ENCODE measurements at regions not wholly inside any gene's neighbourhood (a gene's known extent, or its start where the extent isn't known, plus 50 kb on each side); places are given as distances from the start of the nearest gene placed in this dataset.
"Not testable (repeated sequence)": the region's sequence is repeated elsewhere in the genome, so short reads cannot be mapped to it uniquely, and the experiment has no call there.

DNA sequence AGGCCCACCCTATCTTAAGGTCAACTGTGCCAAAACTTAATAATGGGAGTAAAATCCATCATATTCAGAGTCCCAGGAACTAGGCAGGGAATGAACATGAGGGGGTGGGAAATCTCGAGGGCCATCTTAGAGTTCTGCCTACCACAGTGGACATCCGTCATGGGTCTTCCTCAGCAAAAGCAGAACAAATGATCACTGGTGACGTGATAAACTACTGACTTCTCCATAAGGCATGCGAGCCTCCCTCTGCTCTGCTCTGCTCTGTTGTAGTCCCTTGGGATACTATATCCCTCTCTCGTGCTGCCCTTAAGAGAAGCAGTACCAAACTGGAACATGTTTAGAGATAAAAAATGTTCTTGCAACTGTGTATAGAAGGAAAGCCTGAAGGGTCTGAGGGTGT, 603.8 kb downstream of the TTLL7 start:
- not testable (repeated sequence) for DNase-seq (ENCODE audit: low read depth in 2 of 2)

DNA sequence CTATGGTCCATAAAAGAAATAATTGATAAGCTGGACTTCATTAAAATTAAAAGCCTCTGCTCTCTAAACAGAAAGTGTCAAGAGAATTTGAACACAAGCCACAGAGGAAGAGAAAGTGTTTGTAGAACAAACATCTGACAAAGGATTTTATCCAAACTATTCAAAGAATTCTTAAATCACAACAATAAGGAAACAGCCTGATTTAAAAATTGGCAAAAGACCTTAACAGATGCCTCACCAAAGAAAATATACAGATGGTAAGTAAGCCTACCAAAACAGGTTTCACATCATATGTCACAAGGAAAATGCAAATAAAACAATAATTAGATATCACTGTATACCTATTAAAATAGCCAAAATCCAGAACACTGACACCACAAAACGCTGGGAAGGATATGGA, 612.0 kb downstream of the TTLL7 start:
- DNase-seq (ENCODE audit: low read depth in 2 of 2) = not testable (repeated sequence)

DNA sequence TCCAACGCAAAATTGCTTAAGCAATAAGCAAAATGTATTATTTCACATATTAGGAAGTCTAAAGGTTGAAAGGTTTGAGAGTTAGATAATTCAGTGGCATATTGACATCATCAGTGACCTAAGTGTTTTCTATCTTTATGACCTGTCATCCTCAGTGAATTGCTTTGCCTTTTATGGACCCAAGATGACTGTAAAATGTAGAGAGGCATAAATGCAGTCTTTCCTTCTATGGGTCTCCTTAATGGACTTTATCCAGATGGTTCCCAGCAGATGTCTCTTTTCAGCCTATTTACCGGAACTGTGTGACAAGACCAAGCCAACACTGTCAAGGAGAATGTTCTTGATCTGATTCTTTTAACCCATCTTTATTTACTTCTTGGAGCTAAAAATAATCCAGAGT, 615.8 kb downstream of the TTLL7 start:
- not testable (repeated sequence) for DNase-seq (ENCODE audit: low read depth in 2 of 2)

DNA sequence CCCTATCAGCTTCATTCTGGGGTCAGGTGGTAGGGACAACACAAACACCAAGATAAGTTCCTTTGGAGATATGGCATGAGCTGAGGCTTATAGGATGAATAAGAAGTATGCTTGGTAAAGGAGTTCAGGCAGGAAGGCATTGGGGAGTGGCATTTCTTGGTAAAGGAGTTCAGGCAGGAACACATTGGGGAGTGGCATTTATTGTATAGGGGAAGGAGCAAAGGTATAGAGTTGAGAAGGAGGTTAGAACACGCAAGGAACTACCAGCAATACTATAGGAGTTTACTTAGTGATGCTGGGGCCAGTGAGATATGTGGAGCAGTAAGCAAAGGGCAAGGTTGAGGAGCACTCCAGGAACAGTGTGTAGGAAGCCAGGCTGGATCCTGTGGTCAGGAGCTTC, 625.9 kb downstream of the TTLL7 start:
- not testable (repeated sequence) for DNase-seq (ENCODE audit: low read depth in 2 of 2)

DNA sequence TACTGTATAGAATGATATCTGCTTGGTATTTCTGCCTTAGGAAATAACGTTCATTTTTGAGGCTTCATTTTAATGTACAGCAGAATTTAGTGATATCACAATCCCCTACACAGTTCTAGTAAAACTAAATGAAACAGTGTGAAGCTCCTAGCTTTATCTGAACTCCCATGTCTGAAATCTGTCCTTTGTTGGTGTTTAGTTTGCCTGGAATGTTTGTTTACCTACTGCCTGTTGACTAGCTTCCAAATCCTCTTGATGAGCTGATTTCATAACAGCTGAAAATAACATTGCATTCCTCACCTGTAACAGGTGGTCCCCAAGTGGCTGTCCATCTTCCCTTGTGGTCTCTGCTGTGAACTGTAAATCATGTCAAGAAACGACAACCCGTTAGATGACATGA, 629.1 kb downstream of the TTLL7 start:
- DNase-seq (ENCODE audit: low read depth in 2 of 2) = not testable (repeated sequence)

DNA sequence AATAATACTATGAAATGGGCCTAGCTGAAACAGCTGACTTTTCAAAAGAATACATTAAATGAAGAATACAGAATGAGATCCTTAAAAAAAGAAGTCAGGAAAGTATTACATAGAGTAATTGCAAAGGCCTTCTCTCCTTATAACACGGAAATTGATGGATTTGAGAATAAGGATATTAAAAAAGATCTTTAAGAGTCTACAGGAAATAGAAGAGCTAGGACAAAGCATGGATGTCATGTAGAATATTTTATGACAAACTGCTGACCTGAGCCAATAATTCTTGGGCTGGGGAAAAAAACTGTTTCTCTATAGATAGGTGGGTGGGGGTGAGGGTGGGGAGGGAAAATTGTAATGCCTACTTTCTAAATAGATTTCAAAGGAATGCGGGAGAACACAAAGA, 633.6 kb downstream of the TTLL7 start:
- DNase-seq (ENCODE audit: low read depth in 2 of 2) = not testable (repeated sequence)

DNA sequence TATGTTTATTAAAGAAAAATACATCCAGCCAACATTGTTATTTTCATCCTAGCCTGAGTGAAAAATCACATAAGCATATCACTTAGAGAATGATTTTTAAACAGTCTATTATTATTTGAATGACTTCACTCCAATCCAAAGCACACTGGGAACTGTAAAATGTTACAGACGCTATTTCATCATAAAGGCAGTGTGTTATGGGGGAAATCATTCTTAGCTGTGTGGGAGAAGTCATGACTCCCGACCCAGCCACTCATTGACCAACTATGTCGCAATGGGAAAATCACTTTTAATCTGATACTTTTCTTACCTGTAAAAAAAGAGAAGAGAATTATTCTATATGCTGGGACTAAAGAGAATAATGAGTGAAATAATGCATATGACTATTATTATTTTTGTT, 653.6 kb downstream of the TTLL7 start:
- not testable (repeated sequence) for DNase-seq (ENCODE audit: low read depth in 2 of 2)

DNA sequence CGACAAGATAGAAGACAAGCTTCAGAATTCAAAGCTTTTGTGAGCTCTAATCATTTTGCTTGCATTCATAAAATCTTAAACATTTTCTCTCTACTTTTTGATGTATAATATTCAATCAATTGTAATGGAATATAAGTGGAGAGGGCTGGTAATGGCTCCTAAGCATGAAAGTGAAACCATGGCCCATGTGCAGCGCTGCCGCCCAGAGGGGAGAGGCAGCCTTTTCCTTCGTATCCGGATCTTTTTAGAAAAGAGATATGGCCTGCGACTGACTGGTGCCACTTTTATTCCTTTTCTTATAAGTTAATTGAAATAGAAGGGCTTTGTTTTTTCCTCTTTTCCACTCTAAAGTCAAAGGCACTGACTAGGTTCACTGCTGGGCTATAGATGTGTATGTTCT, 655.2 kb downstream of the TTLL7 start:
- DNase-seq (ENCODE audit: low read depth in 2 of 2) = not testable (repeated sequence)

DNA sequence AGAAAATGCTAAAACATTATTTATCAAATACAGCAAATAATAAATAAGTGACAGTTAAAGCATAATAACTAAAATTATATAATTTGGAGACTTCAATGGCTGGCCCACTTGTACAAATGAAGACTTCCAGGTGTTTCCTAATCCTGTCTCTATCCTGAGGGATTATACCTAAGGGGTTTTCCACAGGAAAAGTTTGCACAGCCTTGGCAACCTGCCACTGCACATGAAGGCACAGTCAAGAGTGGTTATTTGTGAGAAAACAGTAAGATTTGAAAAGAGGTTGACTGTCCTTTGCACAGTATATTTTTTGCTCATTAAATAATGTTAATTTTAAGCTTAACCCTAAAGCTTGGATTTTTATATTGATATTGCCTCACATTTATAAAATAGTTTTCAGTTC, 655.9 kb downstream of the TTLL7 start:
- DNase-seq (ENCODE audit: low read depth in 2 of 2) = not testable (repeated sequence)

DNA sequence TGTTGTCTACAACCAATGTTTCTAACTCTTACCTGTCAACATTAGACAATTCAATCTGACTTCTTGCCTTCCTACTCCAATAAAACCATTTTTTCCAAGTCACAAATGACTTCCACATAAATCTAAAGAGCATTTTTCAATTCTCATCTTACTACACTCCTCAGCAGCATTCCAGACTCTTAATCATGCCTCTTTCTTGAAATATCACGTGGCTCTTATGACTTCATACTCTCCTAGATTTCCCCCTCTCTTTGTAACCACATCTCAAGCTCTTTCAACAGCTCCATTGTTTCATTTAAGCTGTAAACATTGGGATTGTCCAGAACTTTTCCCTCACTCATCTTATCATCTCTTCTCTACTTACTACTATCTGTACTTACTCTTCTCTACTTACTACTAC, 666.6 kb downstream of the TTLL7 start:
- DNase-seq (ENCODE audit: low read depth in 2 of 2) = not testable (repeated sequence)

DNA sequence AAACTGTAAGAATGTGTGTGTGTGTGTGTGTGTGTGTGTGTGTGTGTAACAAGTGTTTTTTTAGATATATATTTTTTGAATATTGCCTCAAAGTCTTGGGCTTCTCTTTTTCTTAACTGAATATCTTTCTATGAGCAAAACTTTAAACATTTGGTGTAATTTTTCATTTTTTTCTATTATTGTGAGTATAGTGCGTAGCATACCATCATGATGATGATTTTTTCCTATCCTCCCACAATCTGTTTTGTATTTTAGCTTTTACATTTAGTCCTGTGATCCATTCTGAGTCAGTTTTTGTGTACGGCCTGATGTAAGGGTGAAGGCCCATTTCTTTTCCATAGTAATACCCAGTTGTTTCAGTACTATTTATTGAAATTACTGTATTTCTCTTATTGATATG, 680.6 kb downstream of the TTLL7 start:
- no peak for DNase-seq (ENCODE audit: low read depth in 2 of 2)

DNA sequence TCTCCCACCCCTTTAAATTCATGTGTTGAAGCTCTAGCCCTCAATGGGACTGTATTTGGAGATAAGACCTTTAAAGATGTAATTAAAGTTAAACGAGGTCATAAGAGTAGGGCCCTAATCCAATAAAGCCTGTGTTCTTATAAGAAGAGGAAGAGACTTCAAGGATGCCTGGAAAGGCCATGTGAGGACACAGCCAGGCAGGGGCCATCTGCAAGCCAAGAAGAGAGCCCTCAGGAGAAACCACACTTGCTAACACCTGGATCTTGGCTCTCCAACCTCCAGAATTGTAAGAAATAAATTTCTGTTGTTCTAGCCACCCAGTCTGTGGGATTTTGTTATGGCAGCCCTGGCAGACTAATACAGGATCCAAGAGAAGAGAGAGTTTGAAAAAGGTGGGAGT, 683.5 kb downstream of the TTLL7 start:
- DNase-seq (ENCODE audit: low read depth in 2 of 2) = not testable (repeated sequence)

DNA sequence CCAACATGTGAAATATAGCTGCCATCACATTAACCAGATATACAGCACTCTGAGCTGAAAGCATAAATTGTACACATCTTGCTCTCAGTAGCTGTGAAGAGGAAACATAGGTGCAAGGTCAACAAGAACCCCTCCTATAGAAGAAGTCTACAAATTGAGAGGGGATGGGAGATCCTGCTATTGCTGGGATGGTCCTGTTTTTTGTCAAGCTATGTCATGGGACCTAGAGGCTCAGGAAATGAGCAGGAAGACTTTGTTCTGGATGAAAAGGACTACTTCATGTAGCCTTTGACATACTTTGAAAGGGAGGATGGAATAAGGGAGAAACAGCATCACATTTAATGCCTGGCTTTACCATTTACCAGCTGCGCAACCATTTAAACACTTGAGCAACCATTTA, 688.8 kb downstream of the TTLL7 start:
- DNase-seq (ENCODE audit: low read depth in 2 of 2) = not testable (repeated sequence)

DNA sequence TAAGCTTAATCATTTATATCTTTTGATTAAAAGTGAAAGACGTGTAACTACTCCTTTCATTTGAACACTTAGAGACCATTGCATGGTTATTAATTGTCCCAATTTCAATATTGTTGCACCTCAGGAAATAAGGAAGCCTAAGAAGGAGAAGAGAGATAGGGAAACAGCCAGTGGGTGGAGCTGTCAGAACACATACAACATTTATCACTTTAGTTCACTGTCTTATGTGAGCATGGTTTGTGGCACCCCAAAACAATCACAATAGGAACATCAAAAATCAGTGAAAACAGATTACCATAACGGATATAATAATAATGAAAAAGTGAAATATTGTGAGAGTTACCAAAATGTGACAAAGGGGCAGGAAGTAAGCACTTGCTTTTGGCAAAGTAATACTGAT, 689.9 kb downstream of the TTLL7 start:
- DNase-seq (ENCODE audit: low read depth in 2 of 2) = not testable (repeated sequence)

DNA sequence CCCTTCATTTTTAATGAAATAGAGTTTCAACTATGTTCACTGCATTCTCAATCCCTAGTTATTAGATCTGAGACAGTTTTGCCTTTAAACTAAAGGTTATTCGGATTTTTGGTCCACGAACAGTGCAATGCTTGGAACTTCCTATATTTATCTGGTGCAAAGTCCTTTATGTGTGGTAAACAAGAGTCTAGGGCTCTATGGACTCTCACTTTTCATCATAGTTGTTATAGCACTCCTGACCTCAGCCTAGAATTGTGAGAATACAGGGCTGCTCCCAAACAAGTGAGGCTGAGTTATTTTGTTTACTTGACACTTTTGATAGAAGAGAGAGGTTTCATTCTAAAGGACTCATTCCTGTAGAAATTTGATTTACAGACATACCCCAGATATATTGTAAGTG, 692.1 kb downstream of the TTLL7 start:
- DNase-seq (ENCODE audit: low read depth in 2 of 2) = not testable (repeated sequence)

DNA sequence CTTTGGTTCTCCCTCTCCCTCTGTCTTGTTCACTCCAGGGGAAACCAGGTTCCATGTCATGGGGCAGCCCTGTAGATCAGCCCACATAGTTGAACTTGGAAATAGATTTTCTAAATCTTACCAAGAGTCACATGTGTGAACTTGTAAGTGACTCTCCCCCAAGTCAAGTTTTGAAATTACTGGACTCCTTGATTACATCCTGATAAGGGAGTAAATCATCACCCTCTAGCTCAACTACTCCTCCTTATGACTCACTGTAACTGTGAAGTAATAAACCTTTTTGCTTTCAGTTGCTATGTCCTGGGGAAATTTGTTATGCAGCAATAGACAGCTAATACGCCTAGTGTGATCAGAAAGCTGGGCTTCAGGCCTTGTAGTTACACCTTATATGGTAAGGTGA, 703.3 kb downstream of the TTLL7 start:
- not testable (repeated sequence) for DNase-seq (ENCODE audit: low read depth in 2 of 2)

DNA sequence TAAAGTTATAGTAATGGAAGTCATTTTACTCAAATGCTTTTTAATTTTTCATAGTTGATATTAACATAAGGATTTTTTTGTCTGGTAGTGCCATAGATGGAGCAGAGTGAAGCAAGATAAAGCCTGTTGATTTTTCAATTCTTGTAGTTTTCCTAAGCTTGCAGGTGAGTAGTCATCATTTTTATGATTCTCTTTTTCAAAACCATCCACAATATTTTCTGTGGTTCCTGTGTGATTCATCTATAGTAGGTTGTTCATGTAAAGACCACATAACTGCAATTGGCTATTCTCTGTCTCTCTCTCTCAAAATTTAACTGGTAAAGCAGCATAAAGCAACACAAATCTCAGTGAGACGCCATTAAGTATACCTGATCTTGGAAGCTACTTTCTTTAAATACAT, 711.5 kb downstream of the TTLL7 start:
- DNase-seq (ENCODE audit: low read depth in 2 of 2) = not testable (repeated sequence)

DNA sequence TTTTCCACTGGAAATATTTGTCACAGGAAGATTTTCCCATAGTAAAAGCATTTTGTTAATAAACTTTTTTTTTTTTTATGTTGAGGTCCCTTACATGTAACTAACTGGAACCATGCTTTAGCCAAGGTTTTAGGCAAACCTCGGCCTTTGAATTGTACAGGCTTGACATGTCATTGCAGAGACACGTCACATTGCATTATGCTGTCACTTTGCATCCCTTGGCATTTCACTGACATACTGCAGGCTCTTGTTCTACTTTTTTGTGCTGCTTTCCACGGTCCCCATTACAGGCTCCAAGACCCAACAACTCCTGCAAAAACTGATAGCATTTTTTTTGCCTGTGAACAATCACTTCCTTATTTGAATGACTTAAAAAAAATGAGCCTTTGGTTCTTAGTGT, 724.3 kb downstream of the TTLL7 start:
- DNase-seq (ENCODE audit: low read depth in 2 of 2) = not testable (repeated sequence)

DNA sequence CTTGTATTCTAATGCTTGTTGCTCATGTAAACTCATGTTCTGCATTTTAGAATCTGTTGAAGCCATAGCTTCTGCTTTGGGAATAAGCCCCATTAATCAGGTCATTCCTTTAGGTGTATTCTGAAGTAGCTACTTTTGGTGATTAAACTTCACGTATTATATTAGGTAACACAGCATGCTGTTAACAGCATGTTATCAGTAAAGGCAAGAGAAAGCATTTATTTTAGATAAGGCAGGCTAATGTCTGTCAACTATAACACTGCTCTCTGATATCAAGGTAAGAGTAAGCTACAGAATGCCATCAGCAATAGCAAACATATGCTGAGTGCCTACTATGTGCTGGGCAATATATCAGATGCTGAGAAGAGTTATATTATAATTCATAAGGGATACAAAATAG, 726.4 kb downstream of the TTLL7 start:
- DNase-seq (ENCODE audit: low read depth in 2 of 2) = not testable (repeated sequence)

DNA sequence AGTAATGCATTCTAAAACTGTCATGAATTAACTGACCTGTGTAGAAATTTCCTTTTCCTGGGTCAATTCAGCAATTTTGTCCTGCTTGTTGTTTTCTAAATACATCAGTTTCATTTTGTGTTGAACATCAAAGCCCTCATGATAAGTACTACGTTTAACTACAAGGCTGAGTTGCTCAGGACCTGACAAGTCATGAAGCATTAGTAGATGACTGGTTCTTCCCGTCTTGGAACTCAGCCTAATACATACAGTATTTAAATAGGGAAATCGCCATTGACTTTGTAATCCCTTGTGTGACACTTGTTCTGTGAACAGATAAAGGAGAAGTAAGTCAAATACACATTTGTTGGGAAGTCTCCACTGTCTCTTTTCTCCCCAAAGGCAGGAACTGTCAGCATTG, 727.1 kb downstream of the TTLL7 start:
- DNase-seq (ENCODE audit: low read depth in 2 of 2) = not testable (repeated sequence)

DNA sequence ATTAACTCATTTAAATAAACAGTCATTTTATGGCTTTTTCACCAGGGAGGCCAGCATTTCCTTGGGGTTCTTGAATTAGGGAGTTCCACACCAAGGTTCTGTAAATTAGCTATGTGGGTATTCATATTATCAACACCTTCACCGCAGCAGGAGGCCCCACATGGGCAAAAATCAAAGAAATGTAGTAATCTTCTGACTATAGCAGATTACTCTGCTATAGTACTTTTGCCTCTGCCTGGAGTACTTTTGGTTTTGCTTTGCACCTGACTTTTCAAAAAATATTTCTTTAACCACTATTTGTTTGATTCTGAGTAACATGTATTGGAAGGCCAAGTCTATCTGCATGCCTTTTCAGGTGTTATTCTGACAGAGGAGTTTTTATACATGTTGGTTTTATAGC, 728.1 kb downstream of the TTLL7 start:
- DNase-seq (ENCODE audit: low read depth in 2 of 2) = not testable (repeated sequence)

DNA sequence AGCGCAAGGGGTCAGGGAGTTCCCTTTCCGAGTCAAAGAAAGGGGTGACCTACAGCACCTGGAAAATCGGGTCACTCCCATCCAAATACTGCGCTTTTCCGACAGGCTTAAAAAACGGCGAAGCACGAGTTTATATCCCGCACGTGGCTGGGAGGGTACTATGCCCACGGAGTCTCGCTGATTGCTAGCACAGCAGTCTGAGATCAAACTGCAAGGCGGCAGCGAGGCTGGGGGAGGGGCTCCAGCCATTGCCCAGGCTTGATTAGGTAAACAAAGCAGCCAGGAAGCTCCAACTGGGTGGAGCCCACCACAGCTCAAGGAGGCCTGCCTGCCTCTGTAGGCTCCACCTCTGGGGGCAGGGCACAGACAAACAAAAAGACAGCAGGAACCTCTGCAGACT, 735.1 kb downstream of the TTLL7 start:
- DNase-seq (ENCODE audit: low read depth in 2 of 2) = not testable (repeated sequence)

DNA sequence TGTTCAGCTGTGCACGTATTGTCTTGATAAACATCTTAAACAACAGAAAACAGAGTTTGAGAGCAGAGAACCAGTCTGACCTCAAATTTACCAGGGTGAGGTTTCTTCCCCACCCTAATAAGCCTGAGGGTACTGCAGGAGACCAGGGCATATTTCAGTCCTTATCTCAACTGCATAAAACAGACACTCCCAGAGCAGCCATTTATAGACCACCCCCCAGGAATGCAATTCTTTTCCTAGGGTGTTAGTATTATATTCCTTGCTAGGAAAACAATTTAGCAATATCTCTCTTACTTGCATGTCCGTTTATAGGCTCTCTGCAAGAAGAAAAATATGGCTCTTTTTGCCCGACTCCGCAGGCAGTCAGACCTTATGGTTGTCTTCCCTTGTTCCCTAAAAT, 747.2 kb downstream of the TTLL7 start:
- DNase-seq (ENCODE audit: low read depth in 2 of 2) = not testable (repeated sequence)

DNA sequence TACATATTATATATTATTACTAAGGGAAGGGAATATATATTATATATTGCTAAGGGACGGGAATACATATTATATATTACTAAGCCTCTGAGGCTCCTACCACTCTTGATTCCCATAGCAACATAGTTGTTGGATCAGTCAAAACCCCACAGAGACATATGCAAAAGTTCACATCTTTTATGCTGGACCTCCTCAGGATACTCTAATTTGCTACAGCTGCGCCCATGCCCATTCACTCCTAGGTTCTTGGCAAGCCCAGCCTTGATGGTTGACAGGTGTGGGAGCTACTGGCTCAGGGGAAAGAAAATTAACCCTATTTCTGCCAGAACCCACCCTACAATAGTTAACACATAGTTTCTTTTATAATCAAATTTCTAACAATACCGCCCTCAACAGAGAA, 752.2 kb downstream of the TTLL7 start:
- not testable (repeated sequence) for DNase-seq (ENCODE audit: low read depth in 2 of 2)

DNA sequence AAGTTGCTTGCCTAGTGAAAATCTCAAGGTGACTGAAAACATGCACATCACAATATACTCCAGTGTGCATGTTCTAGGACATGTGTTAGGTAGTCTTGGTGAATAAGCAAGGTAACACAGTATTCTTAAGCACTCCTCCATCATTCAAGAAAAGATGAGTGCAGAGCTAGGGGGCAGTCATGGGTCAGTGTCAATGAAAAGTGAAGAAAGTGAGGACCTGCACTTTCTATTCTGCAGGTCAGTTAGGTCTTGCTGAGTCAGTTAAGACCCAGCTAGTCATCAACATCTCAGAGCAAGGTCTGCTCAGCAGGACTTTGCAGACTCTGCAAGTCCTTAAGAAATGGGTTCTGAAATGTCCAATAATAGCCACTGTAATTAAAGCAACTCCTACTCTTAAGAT, 754.1 kb downstream of the TTLL7 start:
- not testable (repeated sequence) for DNase-seq (ENCODE audit: low read depth in 2 of 2)

Data from stimulated activated CD4-positive, alpha-beta T cell treated with anti-CD3 and anti-CD28 coated beads, Interleukin-1b, Interleukin-23, amount 100 ng/mL, for 1 hour (primary cell).